D721Med (cell line): ENCODE measurements at regions not wholly inside any gene's neighbourhood (a gene's known extent, or its start where the extent isn't known, plus 50 kb on each side); places are given as distances from the start of the nearest gene placed in this dataset.

Source experiments
- DNase-seq: peaks from one replicate; pipeline ENCODE4 v3.0.0; 2011; ENCODE audit warnings: low spot score; ENCODE audit not compliant: insufficient read length
- FAIRE-seq: peaks from 2 replicates; lab custom pipeline; 2011; peaks lifted over from hg19 to GRCh38; lab: Jason Lieb, UNC
- CTCF ChIP-seq: IDR thresholded peaks from 2 replicates; pipeline ENCODE4 v1.5.1; 2012; ENCODE audit warnings: mild to moderate bottlenecking, control low read depth; ENCODE audit not compliant: insufficient read depth; ENCODE audit errors: missing control alignments

- no peak for TF ChIP-seq CTCF
- FAIRE-seq (no peak), DNase-seq (no peak)
These were observed 84.4 kb upstream of the UQCRFS1 start for GRCh38 chr19:29297381-29297780.

- no peak for DNase-seq
- FAIRE-seq: no peak
- TF ChIP-seq CTCF: no peak
These were observed 86.7 kb upstream of the UQCRFS1 start for GRCh38 chr19:29299416-29300380.

- FAIRE-seq: no peak
These were observed 89.3 kb upstream of the UQCRFS1 start for GRCh38 chr19:29302002-29302928.

GRCh38 chr19:29303069-29303718, 90.2 kb upstream of the UQCRFS1 start:
- TF ChIP-seq CTCF: no peak
- DNase-seq: no peak
- no peak for FAIRE-seq

More at GRCh38 chr19:29302002-29302928, 89.3 kb upstream of the UQCRFS1 start:
- TF ChIP-seq CTCF: no peak
- DNase-seq: no peak

GRCh38 chr19:29303719-29304090, 90.8 kb upstream of the UQCRFS1 start:
- no peak for TF ChIP-seq CTCF
- DNase-seq (no peak), FAIRE-seq (no peak)

GRCh38 chr19:29305268-29305667, 92.3 kb upstream of the UQCRFS1 start:
- TF ChIP-seq CTCF: no peak
- no peak for DNase-seq
- FAIRE-seq: no peak
